NCI-H187 treated with DMSO at 0.1 percent for 48 hours (cell line): ENCODE measurements at regions not wholly inside any gene's neighbourhood (a gene's known extent, or its start where the extent isn't known, plus 50 kb on each side); places are given as distances from the start of the nearest gene placed in this dataset.
"Not testable (repeated sequence)": the region's sequence is repeated elsewhere in the genome, so short reads cannot be mapped to it uniquely, and the experiment has no call there.

Experiments used
- DNase-seq: peaks from one replicate; lab custom pipeline; 2025; lab: John Stamatoyannopoulos, UW

- no peak for DNase-seq
Measured at GRCh38 chr7:104264285-104264684, 56.5 kb upstream of the ORC5 start.

- DNase-seq = no peak
Measured at GRCh38 chr7:104267701-104268368, 60.0 kb upstream of the ORC5 start.

GRCh38 chr7:104271948-104272347, 56.5 kb upstream of the LHFPL3 start:
- DNase-seq = no peak

- peak; percentile 9 for DNase-seq
Measured at GRCh38 chr7:104272767-104273384, 55.5 kb upstream of the LHFPL3 start.

GRCh38 chr7:104275900-104276299, 52.5 kb upstream of the LHFPL3 start:
- no peak for DNase-seq

DNA sequence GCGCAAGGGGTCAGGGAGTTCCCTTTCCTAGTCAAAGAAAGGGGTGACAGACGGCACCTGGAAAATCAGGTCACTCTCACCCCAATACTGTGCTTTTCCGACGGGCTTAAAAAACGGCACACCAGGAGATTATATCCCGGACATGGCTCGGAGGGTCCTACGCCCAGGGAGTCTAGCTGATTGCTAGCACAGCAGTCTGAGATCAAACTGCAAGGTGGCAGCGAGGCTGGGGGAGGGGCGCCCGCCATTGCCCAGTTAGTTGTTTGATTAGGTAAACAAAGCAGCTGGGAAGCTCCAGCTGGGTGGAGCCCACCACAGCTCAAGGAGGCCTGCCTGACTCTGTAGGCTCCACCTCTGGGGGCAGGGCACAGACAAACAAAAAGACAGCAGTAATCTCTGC, 51.7 kb upstream of the LHFPL3 start:
- not testable (repeated sequence) for DNase-seq
